Stimulated activated naive CD8-positive, alpha-beta T cell treated with anti-CD3 and anti-CD28 coated beads, Interleukin-15, amount 100 ng/mL, for 72 hours (primary cell): ENCODE measurements at regions not wholly inside any gene's neighbourhood (a gene's known extent, or its start where the extent isn't known, plus 50 kb on each side); places are given as distances from the start of the nearest gene placed in this dataset.

Experiments
- ATAC-seq: fragments of 150-1000 bp; cut with Tn5 transposase; 2 replicates; pipeline ENCODE4 v1.10.0; 2021; ENCODE audit warnings: mild to moderate bottlenecking, moderate library complexity
- DNase-seq, 2 donors: peaks; one replicate each; pipeline ENCODE4 v3.0.0; 2021 to 2022
- H3K27ac Mint-ChIP-seq, 2 donors: one replicate each; pipeline ENCODE4 v1.8.0; 2022; ENCODE audit warnings: mild to moderate bottlenecking in 2 of 2, mixed read lengths in 2 of 2, moderate library complexity in 2 of 2
- H3K27me3 Mint-ChIP-seq: one replicate; pipeline ENCODE4 v1.8.0; 2022; ENCODE audit warnings: mixed read lengths
- H3K4me1 Mint-ChIP-seq: one replicate; pipeline ENCODE4 v1.8.0; 2022; ENCODE audit warnings: mild to moderate bottlenecking, mixed read lengths
- H3K4me3 Mint-ChIP-seq, 2 donors: one replicate each; pipeline ENCODE4 v1.8.0; 2022; ENCODE audit warnings: mild to moderate bottlenecking in 2 of 2, mixed read lengths in 2 of 2, moderate library complexity in 1 of 2
- H3K9me3 Mint-ChIP-seq, 2 donors: one replicate each; pipeline ENCODE4 v1.8.0; 2022; ENCODE audit warnings: mixed read lengths in 2 of 2

DNA sequence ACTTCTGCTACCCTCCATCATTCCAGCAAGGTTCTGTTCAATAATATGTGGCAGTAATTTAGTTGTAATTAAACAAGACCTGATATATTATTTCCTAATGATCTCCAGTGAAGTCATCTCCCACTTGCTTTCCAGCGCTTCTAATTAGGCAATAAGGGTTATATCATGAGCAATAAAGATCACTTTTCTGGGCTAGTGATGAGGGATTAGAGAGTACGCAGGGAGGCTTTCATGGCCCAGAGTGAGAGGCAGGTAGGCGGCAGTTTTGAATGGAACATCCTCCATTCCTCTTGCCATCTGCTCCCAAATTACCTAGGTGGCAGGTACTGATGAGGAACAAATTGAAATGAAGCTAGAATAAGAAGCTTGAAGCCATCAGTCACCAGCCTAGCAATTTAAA is 358.1 kb upstream of the SYT4 start:
- ATAC-seq: no peak
- Mint-ChIP-seq H3K4me1 (no peaks in the 10 kb centered on the region), H3K4me3 (no peak overlapping the region), H3K9me3 (no peaks in the 10 kb centered on the region), H3K27ac (no peak overlapping the region), H3K27me3 (no peaks in the 10 kb centered on the region)
- DNase-seq: no peak

DNA sequence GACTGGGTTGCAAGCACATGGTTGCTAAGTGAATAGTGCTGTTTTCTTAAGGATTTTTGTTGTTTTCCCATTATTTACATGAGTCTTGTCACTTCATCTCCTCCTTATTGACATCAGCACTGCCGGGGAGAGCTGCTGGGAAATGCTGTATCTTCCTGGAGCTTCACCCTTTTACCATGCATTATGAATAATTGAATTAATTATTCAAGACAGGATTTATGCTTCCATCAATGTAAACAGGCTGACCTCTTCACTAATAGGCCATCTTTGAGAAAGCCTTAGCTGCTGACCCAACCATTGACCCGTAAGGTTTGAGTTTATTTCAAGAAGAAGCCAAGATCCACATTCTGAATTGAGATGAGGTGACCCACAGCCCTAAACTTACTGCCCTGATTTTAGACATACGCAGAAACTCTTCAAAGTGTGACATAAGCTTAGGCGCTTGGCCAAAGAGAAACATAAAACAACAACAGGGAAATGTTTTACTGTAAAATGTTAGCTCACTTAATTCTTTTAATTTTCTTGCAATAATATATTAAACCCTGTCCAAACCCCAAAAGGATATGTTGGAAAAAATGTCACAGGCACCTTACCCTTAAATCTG is 365.5 kb upstream of the SYT4 start:
- DNase-seq (no peak), ATAC-seq (no peak)
- Mint-ChIP-seq H3K4me1 (no peaks in the 10 kb centered on the region), H3K4me3 (no peak overlapping the region), H3K27me3 (no peaks in the 10 kb centered on the region), H3K9me3 (no peaks in the 10 kb centered on the region), H3K27ac (no peak overlapping the region)

DNA sequence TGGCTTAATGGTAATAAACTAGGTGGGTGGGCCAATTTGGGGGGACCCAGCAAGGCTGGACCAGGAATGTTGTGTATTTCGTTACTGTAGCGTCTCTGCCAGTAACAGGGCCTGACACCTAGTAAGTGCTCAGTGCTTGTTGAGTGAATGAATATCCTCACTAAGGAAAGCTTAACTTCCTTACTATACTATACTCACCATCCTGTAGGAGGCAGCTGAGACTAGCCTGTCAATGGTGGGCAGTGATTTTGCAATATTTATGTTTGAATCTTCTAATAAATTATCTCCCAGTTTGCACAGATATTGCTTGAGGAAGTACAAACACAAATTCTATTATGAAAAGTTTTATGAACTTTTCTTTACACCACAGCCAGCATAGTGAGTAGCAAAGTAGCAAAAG is 370.7 kb upstream of the SYT4 start:
- no peak for DNase-seq
- Mint-ChIP-seq H3K27ac (no peak overlapping the region), H3K4me1 (no peaks in the 10 kb centered on the region), H3K4me3 (no peak overlapping the region), H3K27me3 (no peaks in the 10 kb centered on the region), H3K9me3 (peaks cover 0 to 5% of the 10 kb centered on the region in 2 donors)
- no peak for ATAC-seq

DNA sequence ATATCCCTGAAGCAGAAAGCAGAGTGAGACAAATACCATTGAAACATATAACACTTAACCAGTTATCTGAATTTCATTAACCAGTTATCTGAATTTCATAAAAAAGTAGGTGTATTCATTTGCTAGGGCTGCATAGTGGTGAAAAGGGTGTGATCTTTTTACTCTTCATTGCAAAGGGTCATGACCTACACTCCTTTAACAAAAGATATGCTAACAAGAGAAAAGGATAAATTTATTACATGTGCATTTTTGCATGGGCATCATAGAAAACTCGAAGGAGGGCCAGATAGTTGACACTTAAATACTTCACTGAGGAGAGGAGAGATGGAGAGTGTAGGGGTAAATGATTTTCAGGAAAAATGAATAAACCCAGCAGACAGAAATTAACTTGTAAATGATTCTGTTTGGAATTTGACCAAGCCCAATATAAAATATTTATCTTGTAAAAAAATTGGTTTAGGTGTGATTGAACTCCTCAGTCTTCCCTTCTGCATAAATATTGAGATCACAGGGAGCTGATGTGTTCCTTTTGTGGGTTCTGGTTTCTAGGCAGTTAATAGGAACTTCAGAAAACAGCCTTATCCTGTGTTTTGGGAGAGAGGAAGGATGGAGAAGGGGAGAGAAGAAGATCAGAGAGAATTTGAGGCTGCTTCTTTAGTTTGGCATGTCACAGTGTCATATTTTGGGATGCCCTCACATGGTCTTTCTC is 372.5 kb upstream of the SYT4 start:
- no peak for DNase-seq
- H3K27me3 Mint-ChIP-seq: no peaks in the 10 kb centered on the region
- ATAC-seq: no peak
- H3K4me1 Mint-ChIP-seq: no peaks in the 10 kb centered on the region
- no peak overlapping the region for H3K27ac Mint-ChIP-seq
- peaks cover 3 to 5% of the 10 kb centered on the region in 2 donors for H3K9me3 Mint-ChIP-seq
- no peak overlapping the region for H3K4me3 Mint-ChIP-seq

DNA sequence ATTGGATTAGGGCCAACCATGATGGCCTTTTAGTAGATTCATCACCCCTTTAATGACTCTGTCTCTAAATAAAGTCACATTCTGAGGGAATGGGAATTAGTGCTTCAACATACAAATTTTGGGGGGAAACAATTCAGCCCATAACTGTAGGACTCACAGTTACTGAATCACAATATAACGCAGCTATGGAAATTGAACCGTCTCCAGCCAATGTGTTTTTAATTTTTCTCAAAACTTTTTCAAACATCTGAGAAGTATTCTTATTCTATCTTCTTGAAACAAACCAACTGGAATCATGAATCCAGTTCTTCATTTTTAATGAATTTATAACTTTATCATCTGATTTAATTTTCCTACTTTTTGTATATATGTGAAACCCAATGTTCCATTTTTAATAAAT is 373.1 kb upstream of the SYT4 start:
- H3K9me3 Mint-ChIP-seq: peaks cover 5 to 7% of the 10 kb centered on the region in 2 donors

DNA sequence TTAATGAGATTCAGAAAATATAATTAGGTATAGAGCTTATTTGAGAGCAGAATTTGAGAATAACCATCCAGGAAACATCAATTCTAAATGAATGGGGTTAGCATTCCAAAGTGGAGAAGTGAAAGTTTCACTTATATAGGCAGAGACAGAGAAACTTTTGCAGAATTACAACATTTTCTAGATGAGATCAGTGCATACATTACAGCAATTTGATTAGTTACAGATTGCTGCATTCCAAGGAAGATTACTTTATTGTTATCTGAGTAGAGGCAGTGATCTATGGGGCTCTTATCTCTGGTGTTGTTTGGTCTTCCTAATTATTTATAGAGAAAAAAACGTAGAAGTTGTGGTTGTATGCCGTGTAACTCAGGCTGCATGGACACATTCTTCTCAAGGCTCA is 373.8 kb upstream of the SYT4 start:
- H3K4me1 Mint-ChIP-seq: no peaks in the 10 kb centered on the region
- H3K4me3 Mint-ChIP-seq: no peak overlapping the region
- DNase-seq: no peak
- H3K27ac Mint-ChIP-seq: no peak overlapping the region
- H3K9me3 Mint-ChIP-seq: peaks cover 5 to 7% of the 10 kb centered on the region in 2 donors
- no peaks in the 10 kb centered on the region for H3K27me3 Mint-ChIP-seq
- no peak for ATAC-seq

More for the DNA sequence above, 373.1 kb upstream of the SYT4 start:
- no peak overlapping the region for H3K27ac Mint-ChIP-seq
- no peak overlapping the region for H3K4me3 Mint-ChIP-seq
- no peaks in the 10 kb centered on the region for H3K27me3 Mint-ChIP-seq
- H3K4me1 Mint-ChIP-seq: no peaks in the 10 kb centered on the region
- DNase-seq (no peak), ATAC-seq (no peak)

DNA sequence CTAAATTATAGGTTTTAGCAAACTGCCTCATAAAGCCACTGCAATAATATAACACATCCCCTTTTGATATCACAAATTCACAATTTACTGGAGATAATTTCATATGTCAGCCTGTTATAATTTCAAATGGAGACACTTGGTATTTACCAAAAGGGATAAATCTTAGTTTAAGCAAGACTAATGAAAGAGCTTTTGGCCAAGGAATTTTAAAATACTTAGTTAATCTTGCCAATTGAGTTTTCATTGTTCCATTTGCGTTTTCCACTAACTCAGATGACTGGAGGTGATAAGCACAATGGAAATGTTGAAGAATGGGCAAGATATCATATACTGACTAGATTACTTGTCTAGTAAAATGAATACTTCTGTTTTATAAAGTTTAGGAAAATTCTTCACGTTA is 379.3 kb upstream of the SYT4 start:
- ATAC-seq (no peak), DNase-seq (no peak)
- Mint-ChIP-seq H3K9me3 (peaks cover 7 to 11% of the 10 kb centered on the region in 2 donors), H3K27ac (no peak overlapping the region), H3K4me1 (no peaks in the 10 kb centered on the region), H3K4me3 (no peak overlapping the region), H3K27me3 (no peaks in the 10 kb centered on the region)

DNA sequence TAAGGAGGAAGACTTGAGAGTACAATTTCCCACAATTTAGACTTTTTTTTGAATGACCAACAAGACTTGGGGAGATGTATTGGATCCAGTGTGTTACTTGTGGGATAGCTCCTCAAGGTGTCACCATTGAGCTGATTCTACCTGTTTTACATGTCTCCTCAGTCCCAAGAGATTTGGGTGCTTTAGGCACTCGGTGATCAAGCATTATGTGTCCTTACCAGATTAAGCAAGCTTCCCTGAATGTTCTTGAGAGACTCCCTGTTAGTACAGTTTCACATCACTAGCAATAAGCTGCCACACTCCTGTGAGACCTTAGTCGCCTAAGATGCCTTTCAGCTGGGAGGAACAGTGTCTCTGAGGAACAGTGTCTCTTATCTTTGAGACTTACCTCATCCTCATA is 384.3 kb upstream of the SYT4 start:
- H3K9me3 Mint-ChIP-seq: peaks cover 0 to 6% of the 10 kb centered on the region in 2 donors
- H3K27ac Mint-ChIP-seq: no peak overlapping the region
- no peaks in the 10 kb centered on the region for H3K4me1 Mint-ChIP-seq
- H3K27me3 Mint-ChIP-seq: no peaks in the 10 kb centered on the region
- H3K4me3 Mint-ChIP-seq: no peak overlapping the region
- no peak for DNase-seq
- ATAC-seq: no peak

DNA sequence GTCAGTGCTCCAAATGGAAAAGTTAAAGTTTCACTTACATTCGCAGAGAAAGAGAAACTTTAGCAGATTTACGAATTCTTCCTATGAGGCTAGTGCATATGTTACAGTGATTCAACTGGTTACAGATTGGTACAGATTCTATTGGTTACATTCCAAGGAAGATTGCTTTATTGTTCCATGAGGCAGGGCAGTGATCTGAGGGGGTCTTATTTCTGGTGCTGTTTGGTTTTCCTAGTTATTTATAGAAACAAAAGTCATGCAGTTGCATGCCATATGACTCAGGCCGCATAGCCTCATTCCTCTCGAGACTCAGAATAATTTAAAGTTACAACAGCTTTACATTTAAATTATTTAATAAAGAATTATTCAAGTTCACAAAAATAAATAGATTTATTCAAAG is 385.4 kb upstream of the SYT4 start:
- DNase-seq: no peak
- H3K27me3 Mint-ChIP-seq: no peaks in the 10 kb centered on the region
- no peak for ATAC-seq
- H3K4me1 Mint-ChIP-seq: no peaks in the 10 kb centered on the region
- H3K27ac Mint-ChIP-seq: no peak overlapping the region
- H3K4me3 Mint-ChIP-seq: no peak overlapping the region
- peaks cover 0 to 5% of the 10 kb centered on the region in 2 donors for H3K9me3 Mint-ChIP-seq

DNA sequence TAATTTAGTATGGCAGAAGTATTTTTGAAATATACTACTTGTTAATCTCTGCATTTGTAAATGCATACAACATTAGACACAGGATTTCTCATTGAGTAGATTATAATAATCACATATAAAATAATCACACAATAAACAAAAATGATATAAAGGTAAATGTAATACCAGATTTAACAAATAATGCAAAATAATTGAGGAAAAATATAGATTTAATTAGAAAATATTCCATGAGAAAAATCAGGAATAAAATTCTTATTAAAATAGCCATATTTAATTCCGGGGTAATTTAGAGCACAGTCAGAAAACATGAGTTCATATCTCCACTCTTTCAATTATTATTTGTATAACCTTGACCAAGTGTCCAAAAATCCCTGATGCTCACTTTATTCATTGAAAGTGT is 385.9 kb upstream of the SYT4 start:
- no peak overlapping the region for H3K27ac Mint-ChIP-seq
- DNase-seq (no peak), ATAC-seq (no peak)
- no peaks in the 10 kb centered on the region for H3K4me1 Mint-ChIP-seq
- H3K27me3 Mint-ChIP-seq: no peaks in the 10 kb centered on the region
- H3K9me3 Mint-ChIP-seq: no peaks in the 10 kb centered on the region
- no peak overlapping the region for H3K4me3 Mint-ChIP-seq

DNA sequence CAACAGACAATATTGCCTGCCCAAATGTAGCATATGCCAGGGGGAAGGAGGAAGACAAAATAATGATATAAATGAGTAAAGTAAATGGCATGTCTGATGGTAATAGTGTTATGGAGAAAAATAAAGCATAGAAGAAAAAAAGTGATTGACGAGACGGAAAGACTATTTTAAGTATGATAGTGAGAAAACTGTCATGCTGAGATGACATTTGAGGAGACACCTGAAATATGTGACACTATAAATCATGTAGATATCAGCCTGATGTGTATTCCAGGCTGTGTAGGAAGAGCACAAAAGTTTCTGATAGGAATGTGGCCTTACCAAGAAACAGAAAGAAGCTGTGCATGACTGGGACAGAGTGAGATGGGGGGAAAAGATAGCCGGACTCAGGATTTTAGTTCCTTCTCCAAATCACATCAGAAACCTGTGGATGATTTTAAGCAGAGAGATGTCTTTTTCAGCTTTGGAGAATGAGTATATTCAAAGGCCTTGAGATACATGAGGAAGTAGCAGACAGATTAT is 387.3 kb upstream of the SYT4 start:
- Mint-ChIP-seq H3K9me3 (peaks cover 0 to 4% of the 10 kb centered on the region in 2 donors), H3K4me1 (no peaks in the 10 kb centered on the region), H3K27ac (no peak overlapping the region), H3K4me3 (no peak overlapping the region), H3K27me3 (no peaks in the 10 kb centered on the region)
- ATAC-seq: no peak
- DNase-seq: no peak

DNA sequence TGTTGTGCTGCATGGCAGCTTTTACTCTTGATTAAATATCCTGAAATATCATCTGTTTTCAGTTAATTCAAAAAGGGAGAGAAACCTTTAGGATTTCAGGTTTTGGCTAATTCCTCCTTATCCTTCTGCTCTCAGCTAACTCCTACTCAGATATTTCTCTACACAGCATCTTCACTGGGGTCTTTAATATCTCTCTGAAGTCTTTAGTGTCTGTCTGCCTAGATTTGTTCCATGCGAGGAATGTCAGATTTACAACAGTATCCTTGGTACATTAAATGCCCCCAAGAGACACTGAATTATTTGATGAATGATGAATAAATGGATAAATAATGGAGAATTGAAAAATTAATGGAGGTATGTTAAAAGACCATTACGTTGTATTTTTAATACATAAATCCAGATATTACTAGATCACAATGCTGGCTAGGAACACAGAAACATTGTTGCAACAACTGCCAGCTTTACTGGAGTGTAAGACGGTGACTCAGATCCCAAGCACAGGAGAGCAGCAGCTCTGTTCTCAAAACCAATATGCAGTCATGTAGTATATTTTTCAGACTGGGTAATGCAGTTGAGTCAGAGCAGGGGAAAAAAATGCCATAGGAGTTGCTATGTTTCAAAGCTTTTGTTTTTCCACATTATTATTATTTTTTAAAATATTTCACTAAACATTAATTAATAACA is 388.0 kb upstream of the SYT4 start:
- H3K27me3 Mint-ChIP-seq: no peaks in the 10 kb centered on the region
- H3K9me3 Mint-ChIP-seq: peaks cover 0 to 4% of the 10 kb centered on the region in 2 donors
- ATAC-seq: no peak
- no peaks in the 10 kb centered on the region for H3K4me1 Mint-ChIP-seq
- DNase-seq: no peak
- no peak overlapping the region for H3K4me3 Mint-ChIP-seq
- no peak overlapping the region for H3K27ac Mint-ChIP-seq

DNA sequence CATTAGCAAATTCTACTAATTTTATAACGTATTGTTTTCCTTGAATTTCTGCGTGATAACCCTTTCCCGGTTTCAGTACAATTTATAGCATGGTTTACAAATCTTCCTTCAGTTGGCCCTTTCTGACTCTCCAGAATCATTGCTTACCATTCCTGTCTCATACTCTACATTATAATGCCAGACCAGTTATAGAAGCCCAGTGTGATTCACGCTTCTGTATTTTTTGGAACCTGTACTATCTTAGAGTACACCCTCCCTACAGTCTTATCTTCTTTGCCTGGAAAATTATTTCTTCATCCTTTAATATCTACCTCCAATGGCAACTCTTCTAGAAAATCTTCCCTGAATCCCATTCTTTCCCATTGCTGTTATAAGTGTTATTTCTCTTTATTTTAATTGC is 391.6 kb upstream of the SYT4 start:
- H3K4me3 Mint-ChIP-seq: no peak overlapping the region
- H3K4me1 Mint-ChIP-seq: no peaks in the 10 kb centered on the region
- DNase-seq: no peak
- H3K27ac Mint-ChIP-seq: no peak overlapping the region
- ATAC-seq: no peak
- H3K27me3 Mint-ChIP-seq: no peaks in the 10 kb centered on the region
- peaks cover 0 to 9% of the 10 kb centered on the region in 2 donors for H3K9me3 Mint-ChIP-seq

DNA sequence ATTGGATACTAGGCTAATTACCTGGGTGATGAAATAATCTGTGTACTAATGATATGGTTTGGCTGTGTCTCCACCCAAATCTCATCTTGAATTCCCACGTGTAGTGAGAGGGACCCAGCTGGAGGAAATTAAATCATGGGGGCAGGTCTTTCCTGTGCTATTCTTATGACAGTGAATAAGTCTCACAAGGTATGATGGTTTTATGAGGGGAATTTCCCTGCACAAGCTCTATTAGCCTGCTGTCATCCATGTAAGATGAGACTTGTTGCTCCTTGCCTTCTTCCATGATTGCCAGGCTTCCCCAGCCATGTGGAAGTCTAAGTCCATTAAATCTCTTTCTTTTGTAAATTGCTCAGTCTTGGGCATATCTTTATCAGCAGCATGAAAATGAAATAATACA is 394.1 kb upstream of the SYT4 start:
- ATAC-seq (no peak), DNase-seq (no peak)
- Mint-ChIP-seq H3K4me3 (no peak overlapping the region), H3K4me1 (no peaks in the 10 kb centered on the region), H3K27ac (no peak overlapping the region), H3K9me3 (peaks cover 0 to 9% of the 10 kb centered on the region in 2 donors), H3K27me3 (no peaks in the 10 kb centered on the region)

DNA sequence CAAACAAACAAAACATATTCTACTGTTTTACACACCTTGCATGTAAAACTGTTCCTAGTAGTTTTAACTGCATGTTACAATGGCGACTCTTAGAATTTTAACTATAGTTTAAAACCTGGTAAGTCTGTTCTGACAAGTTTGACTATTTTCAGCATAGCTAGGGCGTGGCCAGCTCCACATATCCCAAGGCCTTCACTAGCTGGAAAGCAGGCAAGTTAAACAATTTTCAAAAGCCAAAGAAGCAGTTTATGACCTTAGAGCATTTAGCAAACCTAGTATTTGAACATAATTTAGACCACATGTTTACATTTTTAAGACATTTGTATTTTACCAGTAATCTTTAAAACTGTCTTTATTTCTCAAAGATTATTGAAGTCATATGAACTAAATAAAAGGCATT is 402.8 kb upstream of the SYT4 start:
- Mint-ChIP-seq H3K9me3 (peaks cover 5 to 17% of the 10 kb centered on the region in 2 donors), H3K27ac (no peak overlapping the region), H3K4me3 (no peak overlapping the region), H3K27me3 (no peaks in the 10 kb centered on the region), H3K4me1 (no peaks in the 10 kb centered on the region)
- DNase-seq: no peak
- no peak for ATAC-seq

DNA sequence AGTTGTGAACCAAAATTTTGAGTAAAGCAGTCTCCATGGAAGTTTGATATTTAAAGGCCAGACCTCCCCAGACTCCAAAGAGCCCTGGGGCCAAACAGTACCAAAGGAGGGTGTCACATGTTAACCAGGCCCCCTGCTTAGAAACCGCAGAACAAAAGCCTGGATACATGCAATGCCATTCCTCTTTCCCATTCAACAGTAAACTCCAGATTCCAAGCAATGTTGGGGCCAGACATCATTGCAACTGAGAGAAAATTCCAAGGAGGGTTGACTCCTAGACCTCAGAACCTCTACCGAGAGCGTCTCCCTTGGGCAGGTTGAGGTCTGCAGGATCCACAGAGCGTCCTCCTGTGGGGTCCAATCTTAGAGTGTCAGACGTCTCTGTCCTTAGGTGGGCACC is 404.4 kb upstream of the SYT4 start:
- ATAC-seq (no peak), DNase-seq (no peak)
- no peak overlapping the region for H3K27ac Mint-ChIP-seq
- H3K4me3 Mint-ChIP-seq: no peak overlapping the region
- peaks cover 5 to 17% of the 10 kb centered on the region in 2 donors for H3K9me3 Mint-ChIP-seq
- H3K4me1 Mint-ChIP-seq: no peaks in the 10 kb centered on the region
- no peaks in the 10 kb centered on the region for H3K27me3 Mint-ChIP-seq
